HG03354 (cell line): ENCODE measurements at regions not wholly inside any gene's neighbourhood (a gene's known extent, or its start where the extent isn't known, plus 50 kb on each side); places are given as distances from the start of the nearest gene placed in this dataset.

ENCODE experiments used
- ATAC-seq: cut with Tn5 transposase; IDR thresholded peaks from one replicate; pipeline ENCODE4 v1.9.1; 2021; ENCODE audit warnings: mild to moderate bottlenecking; ENCODE audit not compliant: unreplicated experiment, poor library complexity, severe bottlenecking

DNA sequence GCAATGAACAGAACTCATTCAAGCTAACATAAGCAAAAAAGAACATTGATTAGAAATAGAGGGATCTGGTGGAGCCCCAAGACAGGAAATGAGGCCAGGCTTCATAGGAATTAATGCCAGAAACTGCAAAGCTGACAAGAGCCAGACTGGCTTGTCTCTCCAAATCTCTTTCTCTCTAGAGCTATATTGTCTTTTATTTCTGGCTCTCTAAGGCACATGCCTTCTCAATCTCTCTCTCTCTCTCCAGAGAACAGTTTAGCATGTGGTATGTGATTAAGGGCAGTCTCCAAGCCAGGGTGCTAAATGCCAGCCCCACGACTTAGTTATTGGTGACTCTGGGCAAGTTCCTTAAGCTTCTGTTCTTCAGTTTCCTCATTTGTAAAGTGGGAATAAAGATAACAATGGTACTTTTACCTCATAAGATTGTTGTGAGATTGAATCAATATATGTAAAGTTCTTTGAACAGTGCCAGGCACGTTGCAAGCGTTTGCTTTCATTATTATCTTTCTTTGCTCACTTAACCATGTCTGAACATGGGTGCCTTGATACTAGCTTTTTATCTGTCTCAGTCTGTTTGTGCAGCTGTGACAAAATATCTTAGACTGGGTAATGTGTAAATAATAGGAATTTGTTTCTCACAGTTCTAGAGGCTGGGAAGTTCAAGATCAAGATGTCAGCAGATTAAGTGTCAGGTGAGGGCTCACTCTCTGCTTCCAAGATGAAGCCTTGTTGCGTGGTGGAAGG, 123.2 kb downstream of the BDH1 start:
- no peak for ATAC-seq

DNA sequence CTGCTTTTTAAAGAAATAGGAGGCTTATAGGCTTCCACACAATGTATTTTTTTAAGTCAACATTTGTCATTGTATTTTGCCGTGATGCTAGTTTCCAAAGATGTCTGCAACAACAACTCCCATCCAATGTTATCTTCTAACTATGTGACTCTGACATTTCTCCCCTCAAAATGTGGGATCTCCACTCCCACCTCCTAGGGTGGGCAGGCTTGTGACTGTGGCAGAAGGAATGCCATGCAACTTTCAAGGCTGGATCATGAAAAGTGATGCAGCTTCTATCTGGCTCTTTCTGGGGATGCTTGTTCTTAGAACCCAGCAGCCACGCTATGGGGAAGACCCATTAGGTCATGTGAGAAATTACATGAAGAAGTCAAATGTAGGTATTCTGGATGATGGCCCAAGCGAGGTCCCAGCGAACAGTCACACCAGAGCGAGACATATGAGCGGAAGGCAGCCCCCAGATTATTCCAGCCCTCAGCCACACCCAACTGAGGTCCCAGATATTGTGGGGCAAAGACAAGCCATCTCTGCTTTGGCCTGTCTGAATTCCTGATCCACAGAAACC, 124.3 kb downstream of the BDH1 start:
- no peak for ATAC-seq

DNA sequence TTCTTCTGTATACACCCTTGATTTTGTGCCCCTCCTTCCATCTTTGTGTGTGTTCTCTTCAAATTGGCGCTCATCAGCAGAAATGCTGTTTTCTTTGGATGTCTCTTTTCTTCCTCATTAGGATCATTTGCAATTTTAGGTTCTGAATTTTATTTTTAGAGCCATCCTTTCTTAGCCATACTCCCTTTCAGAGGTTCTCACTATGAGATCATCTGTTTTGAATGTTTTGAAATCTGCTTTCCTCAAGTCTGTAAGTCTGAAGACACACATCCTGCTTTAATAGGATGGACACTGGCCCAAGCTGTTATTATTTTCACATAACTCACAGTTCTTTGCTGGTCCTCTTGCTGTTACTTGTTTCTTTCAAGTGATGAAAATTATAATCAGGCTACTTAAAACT, 124.8 kb downstream of the BDH1 start:
- no peak for ATAC-seq

DNA sequence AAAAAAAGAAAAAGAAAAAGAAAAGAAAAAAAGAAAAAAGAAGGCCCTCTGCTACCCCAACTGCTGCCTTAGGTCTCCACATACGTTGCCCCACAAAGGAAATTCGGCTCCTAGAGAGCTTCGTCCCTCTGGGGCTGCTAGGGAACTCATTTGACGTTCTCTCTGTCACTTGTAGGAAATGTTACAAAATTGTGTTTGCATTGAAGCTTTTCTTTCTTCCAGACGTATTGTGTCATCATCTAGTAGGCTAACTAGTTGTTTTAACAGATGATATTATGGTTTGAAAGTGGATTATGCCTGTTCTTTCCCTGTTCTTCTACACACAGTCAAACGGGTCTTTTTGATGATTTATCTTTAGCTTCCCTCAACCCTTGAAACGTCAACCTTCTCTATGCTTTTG, 125.3 kb downstream of the BDH1 start:
- no peak for ATAC-seq

DNA sequence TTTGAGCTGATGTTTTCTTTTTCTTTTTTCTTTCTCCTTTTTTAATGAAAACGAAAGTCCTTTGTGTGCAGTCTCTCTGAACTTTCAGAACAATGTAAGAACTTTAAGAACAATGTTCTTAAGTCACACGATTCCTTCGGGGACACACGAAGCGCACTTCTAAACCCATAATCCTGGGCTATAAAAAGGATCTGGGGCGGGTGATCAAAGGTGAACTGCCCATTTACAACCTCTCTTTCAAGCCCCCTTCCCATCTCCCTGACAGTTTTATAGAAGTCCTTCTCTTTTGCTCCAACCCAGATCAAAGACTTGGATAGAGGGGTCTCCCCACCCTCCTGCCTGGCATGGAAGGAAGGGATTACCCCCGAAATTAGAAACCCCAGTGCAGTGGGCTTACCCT, 126.8 kb downstream of the BDH1 start:
- ATAC-seq, result no peak

DNA sequence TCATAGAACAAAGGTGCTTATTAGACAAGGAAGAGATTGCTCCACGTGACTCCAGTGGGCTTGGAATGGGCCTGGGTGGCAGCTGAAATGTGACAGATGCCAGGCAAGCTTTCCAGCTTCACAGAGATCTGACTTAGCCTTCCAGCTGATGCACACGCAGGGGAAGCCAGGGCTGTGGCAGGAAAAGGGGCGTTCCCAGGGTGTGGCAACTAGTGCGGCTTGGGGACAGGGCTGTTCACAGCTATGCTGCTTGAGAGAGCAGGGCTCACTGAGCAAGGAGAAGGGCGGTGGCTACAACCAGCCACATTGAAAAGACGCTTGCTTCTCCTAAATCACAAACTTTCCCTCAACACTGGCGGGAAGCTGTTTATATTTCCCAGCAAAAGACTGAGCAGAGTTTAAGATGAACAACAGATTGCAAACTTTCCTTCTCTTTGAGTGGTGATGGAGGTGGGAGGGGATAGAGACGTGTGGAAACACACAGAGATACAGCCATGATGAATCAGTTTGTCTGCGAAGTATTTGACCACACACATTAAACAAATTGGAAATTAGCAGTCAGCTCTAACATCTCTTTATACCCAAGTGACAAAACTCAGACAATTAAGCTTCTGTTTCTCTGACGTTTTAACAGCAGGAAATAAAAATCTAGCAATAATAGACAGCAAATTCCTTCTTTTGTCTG, 127.5 kb downstream of the BDH1 start:
- no peak for ATAC-seq

DNA sequence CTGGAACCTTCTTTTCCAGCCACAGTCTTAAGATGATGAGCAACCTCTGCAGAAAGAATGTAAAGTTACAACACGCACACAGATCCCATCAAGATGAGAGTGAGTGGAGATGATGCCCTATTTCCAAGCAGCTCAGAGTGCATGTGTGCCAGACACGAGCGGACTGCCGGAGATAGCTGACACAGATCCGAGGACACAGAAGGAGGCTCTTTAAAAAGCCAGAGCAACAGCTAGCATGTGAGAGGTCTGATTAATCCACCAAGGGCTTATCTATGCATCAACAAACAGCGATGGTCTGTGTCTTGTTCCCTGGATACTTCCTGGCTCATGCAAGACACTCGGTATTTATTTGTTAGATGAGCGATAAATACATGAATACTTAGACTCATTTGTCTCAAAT, 128.6 kb upstream of the DLG1 start:
- ATAC-seq, result no peak

DNA sequence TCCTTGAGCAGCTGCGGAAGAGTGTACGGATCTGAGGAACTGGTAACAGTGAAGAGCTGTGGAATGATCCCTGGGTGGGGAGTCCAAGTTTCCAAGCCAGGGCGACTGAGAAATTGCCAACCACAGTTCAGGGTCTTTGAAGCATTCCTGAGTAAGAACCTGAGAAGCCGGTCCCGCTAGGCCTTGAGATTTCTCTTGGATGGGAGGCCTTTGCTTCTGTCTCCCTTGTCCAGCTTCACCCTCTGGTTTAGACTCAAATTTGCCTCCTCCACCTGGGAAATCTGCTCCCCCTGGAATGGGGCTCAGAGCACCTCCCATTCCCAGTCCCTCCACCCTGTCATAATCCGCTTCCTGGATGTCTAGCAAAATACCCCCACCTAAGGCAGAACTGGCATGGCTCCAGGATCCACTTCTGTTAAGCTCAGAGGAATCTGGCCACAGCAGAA, 127.7 kb upstream of the DLG1 start:
- ATAC-seq, result no peak

DNA sequence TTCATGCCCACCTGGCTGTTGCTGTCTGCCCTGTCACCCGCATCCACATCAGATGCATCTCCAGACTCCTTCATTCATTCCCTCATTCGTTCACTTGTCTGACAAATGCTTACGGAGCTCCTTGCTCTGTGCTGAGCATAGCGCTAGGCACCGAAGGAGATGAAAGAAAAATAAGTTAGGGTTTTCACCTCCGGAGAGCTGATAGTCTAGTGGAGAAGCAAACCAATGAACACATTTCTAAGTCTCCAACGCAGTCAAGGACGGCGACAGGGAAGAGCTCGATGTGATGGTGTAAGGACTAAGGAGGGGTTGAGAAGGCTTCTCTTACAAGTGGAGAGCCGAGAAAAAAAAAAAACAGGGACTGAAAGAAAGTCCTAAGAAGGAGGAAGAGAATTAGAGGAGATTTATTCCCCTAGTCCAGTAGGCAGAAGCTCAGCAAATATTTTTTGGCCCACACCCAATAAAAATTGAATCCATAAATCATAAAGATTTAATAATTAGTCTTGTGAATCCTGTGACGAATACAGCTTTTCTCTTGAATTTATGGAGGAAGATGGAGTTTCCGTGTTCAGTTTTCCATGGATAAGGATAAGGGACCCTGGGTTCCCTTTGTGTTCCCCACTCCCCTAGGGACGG, 127.2 kb upstream of the DLG1 start:
- no peak for ATAC-seq

DNA sequence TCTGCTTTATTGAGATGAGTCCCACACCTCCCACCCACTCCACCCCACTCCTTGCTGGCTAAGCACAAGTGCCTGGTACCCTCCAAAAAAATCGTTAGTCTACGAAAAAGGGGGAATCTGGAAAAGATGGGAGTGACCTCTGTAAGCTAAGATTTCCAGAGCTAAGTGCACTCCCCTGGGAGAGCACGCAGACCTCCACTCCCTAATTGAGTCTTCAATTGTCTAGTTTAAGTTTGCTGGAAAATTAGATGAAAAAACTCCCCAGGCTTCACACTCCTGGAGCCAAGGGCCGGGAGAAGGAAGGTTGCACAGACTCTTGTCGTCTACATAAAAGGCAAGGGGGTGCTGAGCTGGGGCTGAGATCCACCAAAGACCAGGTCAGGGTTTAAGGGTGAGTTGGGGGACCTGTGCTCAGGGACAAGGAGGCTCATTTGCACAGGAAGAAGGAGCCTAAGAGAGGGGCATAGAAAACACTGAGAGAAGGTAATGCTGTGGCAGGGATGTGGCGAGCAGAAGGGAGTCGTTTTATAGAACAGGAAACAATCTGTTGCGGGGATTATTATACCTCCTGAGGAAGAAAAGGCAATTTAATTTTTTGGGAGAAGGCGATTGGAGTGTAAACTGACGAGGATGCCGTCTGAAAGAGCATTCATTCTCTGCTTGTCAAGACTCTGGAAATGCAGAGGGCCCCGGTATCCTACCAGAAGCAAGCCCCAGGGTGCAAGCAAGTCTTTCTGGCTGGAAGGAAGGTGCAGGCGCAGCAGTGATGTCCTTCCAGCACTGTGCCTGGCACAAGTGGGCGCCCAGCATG, 126.5 kb upstream of the DLG1 start:
- ATAC-seq, result no peak

DNA sequence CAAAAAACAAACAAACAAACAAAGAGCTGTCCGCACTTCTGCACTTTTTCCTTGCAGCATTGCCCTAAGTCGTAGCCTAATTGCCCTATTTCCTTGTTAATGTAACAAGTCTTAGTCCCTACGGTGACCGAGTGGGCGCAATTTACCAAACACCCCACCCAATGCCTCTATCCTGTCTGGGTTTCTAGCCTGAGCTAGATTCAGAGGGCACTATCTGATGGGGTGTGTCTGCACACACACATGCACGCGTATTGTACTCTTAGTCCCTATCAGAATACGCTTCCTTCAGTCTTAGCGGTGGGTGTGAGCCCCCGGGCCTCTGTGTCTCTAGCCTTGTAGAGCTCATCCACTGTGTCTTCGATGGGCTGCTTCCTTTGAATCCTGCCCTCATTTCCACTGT, 125.9 kb upstream of the DLG1 start:
- no peak for ATAC-seq

DNA sequence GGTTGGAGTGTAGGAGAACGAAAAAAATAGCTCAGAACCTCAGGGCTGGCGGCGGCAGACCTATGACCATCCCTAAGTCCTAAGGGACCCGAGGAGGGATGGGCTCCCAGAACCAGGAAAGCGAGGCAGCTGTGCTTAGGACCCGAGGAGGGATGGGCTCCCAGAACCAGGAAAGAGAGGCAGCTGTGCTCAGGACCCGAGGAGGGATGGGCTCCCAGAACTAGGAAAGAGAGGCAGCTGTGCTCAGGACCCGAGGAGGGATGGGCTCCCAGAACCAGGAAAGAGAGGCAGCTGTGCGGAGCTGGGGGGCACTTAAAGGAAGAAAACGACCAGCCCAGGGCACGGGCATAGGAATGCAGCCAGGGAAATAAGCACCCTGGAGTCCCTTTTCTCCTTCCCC, 125.0 kb upstream of the DLG1 start:
- no peak for ATAC-seq

DNA sequence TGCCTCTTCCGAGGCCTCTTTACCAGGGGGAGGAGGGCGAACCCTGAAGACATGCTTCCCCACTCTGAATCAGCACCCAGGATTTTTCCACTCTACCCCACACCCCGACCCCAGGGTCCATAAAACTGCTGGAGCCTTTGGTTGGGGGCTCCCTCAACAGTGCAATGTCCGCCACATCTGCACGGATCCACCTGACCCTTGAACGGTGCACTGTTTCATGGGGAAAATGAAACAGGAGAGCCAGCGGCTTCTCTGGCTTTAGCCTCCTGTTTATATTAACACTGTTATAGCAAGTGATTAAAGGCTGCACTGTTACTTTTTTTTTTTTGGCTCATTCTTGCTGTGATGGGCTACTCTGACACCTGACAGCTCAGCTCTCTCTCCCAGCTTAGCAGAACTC, 124.1 kb upstream of the DLG1 start:
- ATAC-seq, result no peak

DNA sequence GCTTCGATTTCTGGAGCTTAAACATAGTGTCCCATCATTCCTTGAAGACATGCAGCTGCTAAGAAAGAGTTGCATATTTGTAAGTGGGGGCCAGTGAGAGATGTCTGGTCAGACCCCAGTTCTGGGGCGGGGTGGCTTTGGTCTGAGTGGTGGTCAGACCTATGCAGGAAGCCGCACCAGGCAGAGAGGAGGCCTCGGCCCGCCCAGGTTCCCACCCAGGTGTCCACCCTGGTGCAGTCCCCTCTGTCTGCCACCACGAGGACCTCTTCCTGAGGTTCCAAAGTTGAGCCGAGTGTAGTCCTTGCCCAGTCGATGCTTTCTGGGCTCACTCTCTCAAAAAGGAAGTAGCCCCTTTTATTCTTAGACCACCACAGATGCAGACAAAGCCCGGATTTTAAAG, 122.6 kb upstream of the DLG1 start:
- ATAC-seq, result no peak

DNA sequence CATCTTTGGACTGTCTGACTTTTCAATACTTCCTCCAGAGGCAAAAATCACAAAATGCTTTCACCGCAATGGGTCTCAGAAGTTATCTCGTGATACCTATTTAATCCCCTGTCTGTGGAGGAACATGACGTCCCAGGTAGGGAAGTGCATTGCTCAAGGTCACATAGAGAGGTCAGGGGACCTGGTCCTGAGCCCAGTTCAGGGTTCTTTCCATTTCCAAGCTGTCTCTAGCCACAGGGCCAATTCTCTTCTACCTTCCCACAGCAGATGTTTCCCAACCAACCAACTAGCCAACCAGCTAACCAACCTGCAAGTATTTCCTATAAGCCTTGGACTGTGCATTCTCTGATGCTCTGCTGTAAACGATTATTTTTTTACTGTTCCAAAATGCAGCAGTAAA, 122.2 kb upstream of the DLG1 start:
- no peak for ATAC-seq

DNA sequence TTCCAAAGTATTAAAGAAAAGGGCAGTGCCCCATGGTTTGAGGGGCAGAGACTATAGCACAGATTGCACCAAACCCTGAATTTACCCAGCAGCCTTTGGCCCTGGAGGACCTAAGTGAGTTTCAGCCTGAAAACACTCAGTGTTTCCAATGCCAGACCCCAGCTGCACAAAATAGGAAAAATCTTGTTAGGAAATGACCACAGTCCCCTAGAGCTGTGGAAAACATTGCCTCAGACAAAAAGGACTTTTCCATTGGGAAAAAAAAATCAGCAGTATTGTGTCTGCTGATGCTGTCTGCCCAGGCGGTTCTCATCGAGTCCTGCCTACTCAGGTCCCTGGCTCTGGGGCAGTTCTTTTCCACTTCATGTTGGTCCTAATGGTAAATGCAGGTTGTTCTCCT, 121.7 kb upstream of the DLG1 start:
- ATAC-seq, result no peak

DNA sequence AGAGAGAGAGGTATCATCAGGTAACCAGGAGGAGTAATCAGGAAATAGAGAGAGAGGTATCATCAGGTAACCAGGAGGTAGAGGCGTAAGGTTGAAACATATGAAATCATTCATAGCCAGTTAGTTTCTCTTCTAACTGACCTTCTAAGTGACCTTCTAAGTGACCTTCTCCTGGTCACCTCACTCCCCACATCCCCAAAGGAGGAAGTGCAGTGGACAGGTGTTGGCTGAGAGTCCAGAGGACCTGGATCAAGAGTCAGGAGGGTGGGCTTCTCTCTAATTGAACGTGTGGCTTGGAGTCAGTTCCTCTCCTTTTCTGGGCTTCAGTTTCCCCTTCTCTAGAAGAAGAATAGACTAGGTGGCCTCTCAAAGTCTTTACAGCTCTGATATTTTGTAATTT, 121.3 kb upstream of the DLG1 start:
- ATAC-seq, result no peak

DNA sequence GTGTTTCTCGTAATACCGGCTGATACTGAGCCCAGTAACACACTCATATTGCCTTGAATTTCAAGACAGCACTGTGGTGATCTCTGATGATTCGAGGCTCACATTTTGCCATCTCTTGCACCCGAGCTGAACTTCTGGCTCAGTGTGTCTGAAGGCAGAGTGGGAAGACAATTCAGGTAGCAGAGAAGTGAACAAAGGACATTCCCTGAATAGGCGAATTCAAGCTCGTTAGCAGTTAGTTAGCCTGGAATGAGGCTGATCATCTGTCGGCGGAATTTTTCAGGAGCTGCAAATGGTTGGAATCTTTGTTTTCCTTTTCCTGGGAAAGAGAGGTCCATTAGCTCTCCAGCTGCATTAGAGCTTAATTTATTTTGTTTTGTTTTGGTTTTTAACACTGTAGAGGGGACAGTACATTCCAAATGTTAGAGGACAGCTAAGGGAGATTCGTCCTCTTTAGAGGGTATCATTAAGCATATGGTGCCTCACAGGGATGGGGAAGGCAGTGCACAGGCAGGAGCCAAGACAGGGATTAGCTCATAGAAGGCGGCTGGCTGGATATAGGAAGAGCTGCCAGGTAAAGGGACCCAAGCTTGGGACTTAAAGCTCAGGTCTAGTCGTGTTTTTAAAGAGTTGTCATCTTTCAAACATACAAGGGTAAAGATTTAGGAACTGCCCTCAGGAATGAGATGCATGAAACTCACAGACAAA, 119.7 kb upstream of the DLG1 start:
- no peak for ATAC-seq

DNA sequence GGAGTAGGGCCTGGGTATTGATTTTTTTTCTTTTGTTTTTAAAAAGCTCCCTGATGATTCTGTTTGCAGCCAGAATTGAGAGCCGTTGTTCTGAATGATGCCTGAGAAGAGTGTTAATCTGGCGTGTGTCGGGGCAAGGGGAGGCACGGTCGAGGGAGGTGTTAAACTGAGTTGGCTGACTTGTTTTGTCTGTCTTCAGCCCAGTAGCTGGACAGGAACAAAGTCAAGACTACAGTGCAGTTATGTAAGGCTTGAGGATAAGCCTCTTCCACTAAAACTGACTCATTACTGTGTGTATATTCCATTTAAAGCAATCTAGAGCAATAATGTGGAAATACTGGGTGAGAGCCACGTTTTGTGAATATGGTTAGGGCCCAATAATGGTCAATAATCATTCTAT, 119.0 kb upstream of the DLG1 start:
- ATAC-seq, result no peak
